ENCODE measurements at regions not wholly inside any gene's neighbourhood (a gene's known extent, or its start where the extent isn't known, plus 50 kb on each side); places are given as distances from the start of the nearest gene placed in this dataset.

DNA sequence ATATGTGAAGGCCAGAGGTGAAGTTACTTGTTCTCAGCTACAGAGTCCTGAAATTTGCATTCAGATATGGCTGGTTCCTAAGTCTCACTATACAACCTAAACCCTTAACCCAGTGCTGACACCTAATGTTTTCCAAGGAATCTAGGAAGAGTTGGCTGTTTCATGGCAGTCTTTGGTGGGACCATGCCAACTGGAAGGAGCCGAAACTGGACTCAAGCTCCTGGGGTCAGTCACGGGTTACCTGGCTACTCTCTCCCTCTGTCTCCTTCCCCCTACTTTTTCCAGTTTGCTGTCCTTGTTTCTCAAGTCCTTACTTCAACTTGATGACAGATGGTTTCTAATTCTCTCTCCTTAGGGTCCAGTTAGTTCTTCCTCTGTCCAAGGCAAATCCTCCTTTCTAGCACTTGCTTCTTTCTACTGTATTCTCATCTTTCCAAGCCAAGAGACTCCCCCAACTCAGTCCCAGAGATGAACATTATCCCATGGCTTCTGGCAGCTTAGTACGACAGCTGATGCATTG lies 88.6 kb upstream of the COL6A5 start:
- TF ChIP-seq, protein P1, sequence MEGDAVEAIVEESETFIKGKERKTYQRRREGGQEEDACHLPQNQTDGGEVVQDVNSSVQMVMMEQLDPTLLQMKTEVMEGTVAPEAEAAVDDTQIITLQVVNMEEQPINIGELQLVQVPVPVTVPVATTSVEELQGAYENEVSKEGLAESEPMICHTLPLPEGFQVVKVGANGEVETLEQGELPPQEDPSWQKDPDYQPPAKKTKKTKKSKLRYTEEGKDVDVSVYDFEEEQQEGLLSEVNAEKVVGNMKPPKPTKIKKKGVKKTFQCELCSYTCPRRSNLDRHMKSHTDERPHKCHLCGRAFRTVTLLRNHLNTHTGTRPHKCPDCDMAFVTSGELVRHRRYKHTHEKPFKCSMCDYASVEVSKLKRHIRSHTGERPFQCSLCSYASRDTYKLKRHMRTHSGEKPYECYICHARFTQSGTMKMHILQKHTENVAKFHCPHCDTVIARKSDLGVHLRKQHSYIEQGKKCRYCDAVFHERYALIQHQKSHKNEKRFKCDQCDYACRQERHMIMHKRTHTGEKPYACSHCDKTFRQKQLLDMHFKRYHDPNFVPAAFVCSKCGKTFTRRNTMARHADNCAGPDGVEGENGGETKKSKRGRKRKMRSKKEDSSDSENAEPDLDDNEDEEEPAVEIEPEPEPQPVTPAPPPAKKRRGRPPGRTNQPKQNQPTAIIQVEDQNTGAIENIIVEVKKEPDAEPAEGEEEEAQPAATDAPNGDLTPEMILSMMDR (IDR thresholded peaks at IDR 0.05; ENCODE audit: insufficient read depth, low read length, poor library complexity, severe bottlenecking): no peak
- TF ChIP-seq EZH2phosphoT487 (conservative IDR thresholded peaks at IDR 0.05; ENCODE audit: low read length): no peak

Data from SU-DHL-6 (cell line).